Panc1 (cell line): ENCODE measurements at regions not wholly inside any gene's neighbourhood (a gene's known extent, or its start where the extent isn't known, plus 50 kb on each side); places are given as distances from the start of the nearest gene placed in this dataset.

Experiments used
- ATAC-seq: fragments of 200-7000 bp; cut with Tn5 transposase; 2 replicates; pipeline ENCODE4 v1.9.1; 2020; ENCODE audit warnings: mild to moderate bottlenecking, moderate library complexity
- BruUV-seq: library from RNA; stranded (reverse); fragments of 400-500 nt; replicated peaks from 2 replicates; lab custom pipeline; 2021; lab: Mats Ljungman, UMichigan
- CTCF ChIA-PET: fragments of 300-600 bp; sonication (Branson Sonifier 250); formaldehyde crosslinking; loops from one replicate; lab custom pipeline; 2022; ENCODE audit warnings: antibody characterized with exemption; lab: Charles Lee
- POLR2A ChIA-PET: fragments of 300-600 bp; sonication (Branson Sonifier 250); formaldehyde crosslinking; loops from one replicate; lab custom pipeline; 2022; ENCODE audit warnings: antibody characterized with exemption; lab: Charles Lee
- DNase-seq: peaks from one replicate; pipeline ENCODE4 v3.0.0-alpha.2; 2010; ENCODE audit warnings: low read depth, low spot score
- H3K27ac ChIP-seq: 2 replicates; pipeline ENCODE4 v1.5.1; 2011; ENCODE audit warnings: mild to moderate bottlenecking, low read length, inconsistent platforms
- H3K27me3 ChIP-seq: fragments of 200-500 bp; sonication (Bioruptor generic); 2 replicates; pipeline ENCODE4 v1.6.0; 2014; ENCODE audit warnings: low read length, inconsistent platforms; ENCODE audit not compliant: control insufficient read depth, insufficient read depth
- H3K36me3 ChIP-seq: fragments of 200-500 bp; sonication (Bioruptor generic); 2 replicates; pipeline ENCODE4 v1.5.1; 2014; ENCODE audit warnings: inconsistent platforms, mild to moderate bottlenecking, low read length, moderate library complexity; ENCODE audit not compliant: control insufficient read depth, insufficient read depth
- H3K4me1 ChIP-seq: 2 replicates; pipeline ENCODE4 v1.5.1; 2011; ENCODE audit warnings: inconsistent platforms, mild to moderate bottlenecking, low read length, moderate library complexity; ENCODE audit not compliant: control insufficient read depth, insufficient read depth
- H3K4me3 ChIP-seq, 2 experiments: 2 replicates each; pipeline ENCODE4 v1.5.1; 2011 to 2012; ENCODE audit warnings: low read depth in 2 of 2, low read length in 2 of 2, mild to moderate bottlenecking in 2 of 2, inconsistent platforms in 1 of 2, moderate library complexity in 1 of 2
- H3K9me3 ChIP-seq: fragments of 200-500 bp; sonication (Bioruptor generic); 2 replicates; pipeline ENCODE4 v1.5.1; 2014; ENCODE audit warnings: low read depth, mild to moderate bottlenecking, inconsistent platforms, low read length, moderate library complexity; ENCODE audit not compliant: control insufficient read depth, insufficient read depth
- CTCF ChIP-seq: fragments of 450-650 bp; IDR thresholded peaks from 2 replicates; pipeline ENCODE4 v1.5.1; 2017; ENCODE audit warnings: mild to moderate bottlenecking
- POLR2AphosphoS5 ChIP-seq: IDR thresholded peaks from 2 replicates; pipeline ENCODE4 v1.6.1; 2012; ENCODE audit warnings: mild to moderate bottlenecking, low read depth, low read length, moderate library complexity
- SIN3A ChIP-seq: IDR thresholded peaks from 2 replicates; pipeline ENCODE4 v1.6.1; 2012; ENCODE audit warnings: low read depth, mild to moderate bottlenecking, low read length, moderate library complexity, borderline replicate concordance; ENCODE audit not compliant: insufficient read depth
- TCF7L2 ChIP-seq: IDR thresholded peaks from 2 replicates; pipeline ENCODE4 v1.6.1; 2011; ENCODE audit warnings: mild to moderate bottlenecking, low read depth, low read length, inconsistent platforms
- in situ Hi-C: cut with HindIII; loops from 2 replicates; pipeline ENCODE4 v1.10.0; 2016; ENCODE audit warnings: low sequenced_read_pairs, low pct_unique_long_range_greater_than_20kb
- intact Hi-C: fragments of 100-400 bp; cut with micrococcal nuclease; formaldehyde crosslinking; loops from one replicate; pipeline ENCODE4 v1.10.0; 2022; ENCODE audit not compliant: unreplicated experiment
- TF ChIP-seq, protein P1 (sequence below), 2 experiments: IDR thresholded peaks; 2 replicates each; pipeline ENCODE4 v1.6.1; 2011 to 2012; ENCODE audit warnings: low read depth in 2 of 2, control low read depth in 1 of 2, low read length in 1 of 2, mild to moderate bottlenecking in 1 of 2, moderate library complexity in 1 of 2; ENCODE audit not compliant: insufficient read depth in 1 of 2

GRCh38 chr2:234296991-234297390 is 199.9 kb downstream of the ARL4C start:
- CTCF ChIA-PET: no interaction called here

GRCh38 chr2:234293973-234294372 is 202.9 kb downstream of the ARL4C start:
- ChIA-PET CTCF (interaction anchor here (0.6 kb wide), 1 partner anchor 205 kb away, joined by 5 read pairs; no protein-coding TSS in a partner anchor), POLR2A (no interaction called here)
- Histone ChIP-seq H3K27ac (peak overlapping the region; percentile 46; the same call in 1 of the 2 replicates), H3K36me3 (no peaks in the 10 kb centered on the region), H3K4me3 (no peak overlapping the region), H3K27me3 (no peaks in the 10 kb centered on the region), H3K9me3 (no peaks in the 10 kb centered on the region), H3K4me1 (peaks cover 20% of the 10 kb centered on the region)
- intact Hi-C loops (loop anchor here (10.0 kb wide), 1 partner anchor 71 kb away; no protein-coding TSS in a partner anchor), in situ Hi-C loops (no loop called here)
- DNase-seq (no peak), ATAC-seq (no peak)
- BruUV-seq: no TSS peak
- TF ChIP-seq POLR2AphosphoS5 (no peak), SIN3A (no peak), TCF7L2 (no peak), CTCF (no peak)
- TF ChIP-seq, protein P1, sequence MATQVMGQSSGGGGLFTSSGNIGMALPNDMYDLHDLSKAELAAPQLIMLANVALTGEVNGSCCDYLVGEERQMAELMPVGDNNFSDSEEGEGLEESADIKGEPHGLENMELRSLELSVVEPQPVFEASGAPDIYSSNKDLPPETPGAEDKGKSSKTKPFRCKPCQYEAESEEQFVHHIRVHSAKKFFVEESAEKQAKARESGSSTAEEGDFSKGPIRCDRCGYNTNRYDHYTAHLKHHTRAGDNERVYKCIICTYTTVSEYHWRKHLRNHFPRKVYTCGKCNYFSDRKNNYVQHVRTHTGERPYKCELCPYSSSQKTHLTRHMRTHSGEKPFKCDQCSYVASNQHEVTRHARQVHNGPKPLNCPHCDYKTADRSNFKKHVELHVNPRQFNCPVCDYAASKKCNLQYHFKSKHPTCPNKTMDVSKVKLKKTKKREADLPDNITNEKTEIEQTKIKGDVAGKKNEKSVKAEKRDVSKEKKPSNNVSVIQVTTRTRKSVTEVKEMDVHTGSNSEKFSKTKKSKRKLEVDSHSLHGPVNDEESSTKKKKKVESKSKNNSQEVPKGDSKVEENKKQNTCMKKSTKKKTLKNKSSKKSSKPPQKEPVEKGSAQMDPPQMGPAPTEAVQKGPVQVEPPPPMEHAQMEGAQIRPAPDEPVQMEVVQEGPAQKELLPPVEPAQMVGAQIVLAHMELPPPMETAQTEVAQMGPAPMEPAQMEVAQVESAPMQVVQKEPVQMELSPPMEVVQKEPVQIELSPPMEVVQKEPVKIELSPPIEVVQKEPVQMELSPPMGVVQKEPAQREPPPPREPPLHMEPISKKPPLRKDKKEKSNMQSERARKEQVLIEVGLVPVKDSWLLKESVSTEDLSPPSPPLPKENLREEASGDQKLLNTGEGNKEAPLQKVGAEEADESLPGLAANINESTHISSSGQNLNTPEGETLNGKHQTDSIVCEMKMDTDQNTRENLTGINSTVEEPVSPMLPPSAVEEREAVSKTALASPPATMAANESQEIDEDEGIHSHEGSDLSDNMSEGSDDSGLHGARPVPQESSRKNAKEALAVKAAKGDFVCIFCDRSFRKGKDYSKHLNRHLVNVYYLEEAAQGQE (IDR thresholded peaks at IDR 0.05; ENCODE audit: insufficient read depth in 1 of 2, low read depth in 2 of 2, low read length in 1 of 2): no peak

More at GRCh38 chr2:234296991-234297390, 199.9 kb downstream of the ARL4C start:
- Histone ChIP-seq H3K27me3 (no peaks in the 10 kb centered on the region), H3K4me3 (no peak overlapping the region), H3K27ac (peak overlapping the region; percentile 74), H3K9me3 (no peaks in the 10 kb centered on the region), H3K4me1 (peaks cover 32% of the 10 kb centered on the region), H3K36me3 (no peaks in the 10 kb centered on the region)
- in situ Hi-C loops (no loop called here), intact Hi-C loops (loop anchor here (10.0 kb wide), 1 partner anchor 68 kb away; no protein-coding TSS in a partner anchor)
- TF ChIP-seq, protein P1 (IDR thresholded peaks at IDR 0.05; ENCODE audit: insufficient read depth in 1 of 2, low read depth in 2 of 2, low read length in 1 of 2): no peak
- no peak for TF ChIP-seq POLR2AphosphoS5
- TF ChIP-seq SIN3A: no peak
- no peak for TF ChIP-seq CTCF
- no peak for TF ChIP-seq TCF7L2
- POLR2A ChIA-PET: interaction anchor here (0.6 kb wide), 1 partner anchor 160 kb away, joined by 6 read pairs; no protein-coding TSS in a partner anchor
- ATAC-seq (no peak), DNase-seq (no peak)
- no TSS peak for BruUV-seq
